Activated T-cell treated with anti-CD3 and anti-CD28 coated beads, Interleukin-2, amount 50 U/mL, for 24 hours (primary cell): ENCODE measurements at regions not wholly inside any gene's neighbourhood (a gene's known extent, or its start where the extent isn't known, plus 50 kb on each side); places are given as distances from the start of the nearest gene placed in this dataset.

Experiments
- DNase-seq: peaks from one replicate; pipeline ENCODE4 v3.0.0-alpha.2; 2020
- H3K27ac Mint-ChIP-seq: 2 replicates; pipeline ENCODE4 v1.8.0; 2020; ENCODE audit warnings: mild to moderate bottlenecking, mixed read lengths
- H3K27me3 Mint-ChIP-seq: 2 replicates; pipeline ENCODE4 v1.8.0; 2020; ENCODE audit warnings: mixed read lengths
- H3K36me3 Mint-ChIP-seq: 2 replicates; pipeline ENCODE4 v1.8.0; 2020; ENCODE audit warnings: low read depth, mixed read lengths
- H3K4me1 Mint-ChIP-seq: 2 replicates; pipeline ENCODE4 v1.8.0; 2020; ENCODE audit warnings: low read depth, mixed read lengths
- H3K4me3 Mint-ChIP-seq: 2 replicates; pipeline ENCODE4 v1.8.0; 2020; ENCODE audit warnings: mild to moderate bottlenecking, moderate library complexity, mixed read lengths
- H3K9me3 Mint-ChIP-seq: 2 replicates; pipeline ENCODE4 v1.8.0; 2020; ENCODE audit warnings: mixed read lengths

GRCh38 chr4:108567831-108568230 is 52.5 kb upstream of the RPL34 start:
- Mint-ChIP-seq H3K9me3 (no peaks in the 10 kb centered on the region), H3K27me3 (no peaks in the 10 kb centered on the region), H3K4me3 (no peak overlapping the region), H3K27ac (no peak overlapping the region), H3K4me1 (peaks cover 35% of the 10 kb centered on the region), H3K36me3 (no peaks in the 10 kb centered on the region)
- DNase-seq, result no peak

- no peaks in the 10 kb centered on the region for H3K36me3 Mint-ChIP-seq
- H3K9me3 Mint-ChIP-seq, result no peaks in the 10 kb centered on the region
- H3K4me1 Mint-ChIP-seq, result peaks cover 7% of the 10 kb centered on the region
- H3K27me3 Mint-ChIP-seq, result no peaks in the 10 kb centered on the region
- H3K4me3 Mint-ChIP-seq, result no peak overlapping the region
- no peak overlapping the region for H3K27ac Mint-ChIP-seq
- DNase-seq, result no peak
Measured at GRCh38 chr4:108561116-108561515, 59.3 kb upstream of the RPL34 start.

GRCh38 chr4:108560616-108561015 is 59.8 kb upstream of the RPL34 start:
- Mint-ChIP-seq H3K27me3 (no peaks in the 10 kb centered on the region), H3K4me3 (no peak overlapping the region), H3K36me3 (no peaks in the 10 kb centered on the region), H3K4me1 (peaks cover 7% of the 10 kb centered on the region), H3K27ac (no peak overlapping the region), H3K9me3 (no peaks in the 10 kb centered on the region)
- DNase-seq, result no peak

GRCh38 chr4:108559911-108560310 is 60.5 kb upstream of the RPL34 start:
- H3K36me3 Mint-ChIP-seq, result no peaks in the 10 kb centered on the region
- no peak overlapping the region for H3K4me3 Mint-ChIP-seq
- H3K27me3 Mint-ChIP-seq, result no peaks in the 10 kb centered on the region
- H3K9me3 Mint-ChIP-seq, result no peaks in the 10 kb centered on the region
- peaks cover 3% of the 10 kb centered on the region for H3K4me1 Mint-ChIP-seq
- no peak for DNase-seq
- H3K27ac Mint-ChIP-seq, result no peak overlapping the region

- no peak for DNase-seq
- Mint-ChIP-seq H3K36me3 (no peaks in the 10 kb centered on the region), H3K4me1 (peaks cover 3% of the 10 kb centered on the region), H3K27ac (no peak overlapping the region), H3K4me3 (no peak overlapping the region), H3K9me3 (no peaks in the 10 kb centered on the region), H3K27me3 (no peaks in the 10 kb centered on the region)
Measured at GRCh38 chr4:108559068-108559793, 61.1 kb upstream of the RPL34 start.

GRCh38 chr4:108556588-108557200 is 63.7 kb upstream of the RPL34 start:
- DNase-seq, result no peak
- H3K4me3 Mint-ChIP-seq, result no peak overlapping the region
- no peak overlapping the region for H3K27ac Mint-ChIP-seq
- H3K9me3 Mint-ChIP-seq, result no peaks in the 10 kb centered on the region
- H3K4me1 Mint-ChIP-seq, result no peaks in the 10 kb centered on the region
- no peaks in the 10 kb centered on the region for H3K36me3 Mint-ChIP-seq
- no peaks in the 10 kb centered on the region for H3K27me3 Mint-ChIP-seq

- H3K4me3 Mint-ChIP-seq, result no peak overlapping the region
- H3K9me3 Mint-ChIP-seq, result peaks cover 3% of the 10 kb centered on the region
- H3K4me1 Mint-ChIP-seq, result no peaks in the 10 kb centered on the region
- H3K36me3 Mint-ChIP-seq, result no peaks in the 10 kb centered on the region
- H3K27ac Mint-ChIP-seq, result no peak overlapping the region
- no peaks in the 10 kb centered on the region for H3K27me3 Mint-ChIP-seq
- DNase-seq, result no peak
Measured at GRCh38 chr4:108556166-108556565, 64.2 kb upstream of the RPL34 start.

- Mint-ChIP-seq H3K27ac (no peak overlapping the region), H3K27me3 (no peaks in the 10 kb centered on the region), H3K9me3 (peaks cover 6% of the 10 kb centered on the region), H3K4me1 (no peaks in the 10 kb centered on the region), H3K4me3 (no peak overlapping the region), H3K36me3 (no peaks in the 10 kb centered on the region)
- DNase-seq, result no peak
Measured at GRCh38 chr4:108555701-108556100, 64.7 kb upstream of the RPL34 start.

GRCh38 chr4:108547682-108548081 is 72.7 kb upstream of the RPL34 start:
- no peak for DNase-seq
- no peaks in the 10 kb centered on the region for H3K27me3 Mint-ChIP-seq
- H3K9me3 Mint-ChIP-seq, result peaks cover 34% of the 10 kb centered on the region
- peaks cover 5% of the 10 kb centered on the region for H3K4me1 Mint-ChIP-seq
- peaks cover 21% of the 10 kb centered on the region for H3K36me3 Mint-ChIP-seq
- H3K4me3 Mint-ChIP-seq, result no peak overlapping the region
- H3K27ac Mint-ChIP-seq, result no peak overlapping the region

GRCh38 chr4:108546728-108547127 is 73.6 kb upstream of the RPL34 start:
- H3K27me3 Mint-ChIP-seq, result no peaks in the 10 kb centered on the region
- H3K4me1 Mint-ChIP-seq, result peaks cover 5% of the 10 kb centered on the region
- H3K36me3 Mint-ChIP-seq, result peaks cover 21% of the 10 kb centered on the region
- H3K9me3 Mint-ChIP-seq, result peaks cover 34% of the 10 kb centered on the region
- H3K4me3 Mint-ChIP-seq, result no peak overlapping the region
- H3K27ac Mint-ChIP-seq, result no peak overlapping the region
- no peak for DNase-seq

GRCh38 chr4:108544481-108544880 is 75.9 kb upstream of the RPL34 start:
- Mint-ChIP-seq H3K4me3 (no peak overlapping the region), H3K36me3 (peaks cover 19% of the 10 kb centered on the region), H3K27ac (no peak overlapping the region), H3K9me3 (peaks cover 20% of the 10 kb centered on the region), H3K27me3 (no peaks in the 10 kb centered on the region), H3K4me1 (peaks cover 13% of the 10 kb centered on the region)
- DNase-seq, result no peak

- Mint-ChIP-seq H3K27me3 (no peaks in the 10 kb centered on the region), H3K4me3 (no peak overlapping the region)
- DNase-seq, result no peak
Measured at GRCh38 chr4:108543359-108543968, 76.9 kb upstream of the RPL34 start.

GRCh38 chr4:108540536-108540935 is 79.8 kb upstream of the RPL34 start:
- Mint-ChIP-seq H3K27ac (no peak overlapping the region), H3K9me3 (no peaks in the 10 kb centered on the region), H3K4me3 (no peak overlapping the region), H3K36me3 (no peaks in the 10 kb centered on the region), H3K27me3 (no peaks in the 10 kb centered on the region), H3K4me1 (peaks cover 26% of the 10 kb centered on the region)
- DNase-seq, result no peak

More at GRCh38 chr4:108543359-108543968, 76.9 kb upstream of the RPL34 start:
- Mint-ChIP-seq H3K36me3 (peaks cover 11% of the 10 kb centered on the region), H3K27ac (no peak overlapping the region), H3K9me3 (peaks cover 12% of the 10 kb centered on the region), H3K4me1 (peaks cover 13% of the 10 kb centered on the region)

GRCh38 chr4:108536577-108536976 is 83.8 kb upstream of the RPL34 start:
- no peaks in the 10 kb centered on the region for H3K27me3 Mint-ChIP-seq
- no peaks in the 10 kb centered on the region for H3K9me3 Mint-ChIP-seq
- H3K27ac Mint-ChIP-seq, result no peak overlapping the region
- DNase-seq, result no peak
- H3K36me3 Mint-ChIP-seq, result no peaks in the 10 kb centered on the region
- peaks cover 54% of the 10 kb centered on the region for H3K4me1 Mint-ChIP-seq
- no peak overlapping the region for H3K4me3 Mint-ChIP-seq

- no peak for DNase-seq
- peak overlapping the region; percentile 38 for H3K27ac Mint-ChIP-seq
- peaks cover 59% of the 10 kb centered on the region for H3K4me1 Mint-ChIP-seq
- no peaks in the 10 kb centered on the region for H3K27me3 Mint-ChIP-seq
- H3K9me3 Mint-ChIP-seq, result no peaks in the 10 kb centered on the region
- no peak overlapping the region for H3K4me3 Mint-ChIP-seq
- H3K36me3 Mint-ChIP-seq, result no peaks in the 10 kb centered on the region
Measured at GRCh38 chr4:108535757-108536156, 84.6 kb upstream of the RPL34 start.
